ENCODE measurements at regions not wholly inside any gene's neighbourhood (a gene's known extent, or its start where the extent isn't known, plus 50 kb on each side); places are given as distances from the start of the nearest gene placed in this dataset.
"Not testable (repeated sequence)": the region's sequence is repeated elsewhere in the genome, so short reads cannot be mapped to it uniquely, and the experiment has no call there.

DNA sequence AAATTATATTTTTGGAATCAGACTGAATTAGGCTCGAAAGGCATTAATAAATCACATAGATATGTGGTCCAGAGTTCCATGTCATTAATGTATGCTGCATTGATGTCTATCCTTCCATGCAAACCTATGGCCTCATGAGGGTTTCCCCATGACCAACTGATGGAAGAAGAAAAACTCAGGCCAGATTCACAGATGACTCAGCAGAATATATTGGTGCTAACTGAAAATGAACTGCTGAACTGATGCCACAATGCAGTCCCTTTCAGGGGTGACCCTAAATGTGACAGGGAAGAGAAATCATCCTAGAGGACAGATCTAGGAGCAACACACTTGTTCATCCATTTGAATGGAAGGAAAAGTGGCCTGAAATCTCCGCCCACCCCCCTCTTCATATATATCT lies 110.5 kb upstream of the KCND3 start:
- no peak for DNase-seq (ENCODE audit: low read depth in 2 of 2)

DNA sequence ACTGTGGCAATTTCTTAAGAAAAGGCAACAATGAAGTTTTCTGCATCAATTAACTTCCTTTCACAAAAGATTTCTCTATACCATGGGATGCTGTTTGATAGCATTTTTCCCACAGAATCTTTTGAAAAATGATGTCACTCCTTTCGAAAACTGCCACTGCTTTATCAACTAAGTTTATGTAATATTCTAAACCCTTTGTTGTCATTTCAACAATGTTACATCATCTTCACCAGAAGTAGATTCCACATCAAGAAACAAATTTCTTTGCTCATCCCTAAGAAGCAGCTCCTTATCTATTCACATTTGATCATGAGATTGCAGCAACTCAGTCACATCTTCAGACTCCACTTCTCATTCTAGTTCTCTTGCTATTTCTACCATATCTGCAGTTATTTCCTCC lies 116.1 kb upstream of the KCND3 start:
- no peak for DNase-seq (ENCODE audit: low read depth in 2 of 2)

DNA sequence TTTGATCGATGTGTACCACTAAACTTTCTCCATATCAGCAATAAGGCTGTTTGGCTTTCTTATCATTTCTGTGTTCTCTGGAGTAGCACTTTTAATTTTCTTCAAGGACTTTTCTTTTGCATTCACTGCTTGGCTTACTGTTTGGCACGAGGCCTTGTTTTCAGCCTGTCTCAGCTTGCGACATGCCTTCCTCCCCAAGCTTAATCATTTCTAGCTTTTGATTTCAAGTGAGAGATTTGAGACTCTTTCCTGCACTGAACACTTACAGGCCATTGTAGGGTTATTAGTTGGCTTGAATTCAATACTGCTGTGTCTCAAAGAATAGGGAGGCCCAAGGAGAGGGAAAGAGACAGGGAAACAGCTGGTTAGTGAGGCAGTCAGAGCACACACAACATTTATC lies 120.6 kb upstream of the KCND3 start:
- no peak for DNase-seq (ENCODE audit: low read depth in 2 of 2)

DNA sequence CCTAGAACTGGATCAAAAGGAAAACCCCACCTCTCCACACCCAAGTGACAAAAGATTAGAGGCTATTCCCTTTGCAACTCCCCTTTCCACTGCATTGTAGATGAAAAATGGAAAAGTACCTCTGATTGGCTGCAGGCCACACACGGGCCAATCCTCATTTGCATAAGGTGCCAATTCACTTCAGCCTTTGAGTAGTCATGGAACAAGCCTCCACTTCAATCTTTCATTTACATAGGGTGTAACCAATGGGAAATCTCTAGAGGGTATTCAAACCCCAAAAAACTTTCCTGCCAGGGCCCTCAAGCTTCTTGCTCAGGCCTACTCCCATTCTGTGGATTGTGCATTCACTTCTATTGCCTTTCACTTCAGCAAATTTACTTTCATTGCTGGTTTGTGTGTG lies 122.3 kb upstream of the KCND3 start:
- no peak for DNase-seq (ENCODE audit: low read depth in 2 of 2)

DNA sequence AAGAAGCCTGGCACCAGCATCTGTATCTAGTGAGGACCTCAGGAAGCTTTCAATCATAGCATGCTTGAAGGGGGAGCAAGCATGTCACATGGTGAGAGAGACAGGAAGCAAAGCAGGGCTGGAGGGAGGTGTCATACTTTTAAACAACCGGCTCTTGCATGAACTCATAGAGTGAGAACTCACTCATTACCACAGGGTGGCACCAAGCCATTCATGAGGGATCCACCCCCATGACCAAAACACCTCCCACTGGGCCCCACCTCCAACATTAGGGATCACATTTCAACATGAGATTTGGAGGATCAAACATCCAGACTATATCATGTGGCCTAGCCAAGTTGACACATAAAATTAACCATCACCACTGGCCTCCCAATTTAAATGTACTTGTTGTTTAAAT lies 125.1 kb upstream of the KCND3 start:
- DNase-seq (ENCODE audit: low read depth in 2 of 2) = no peak

DNA sequence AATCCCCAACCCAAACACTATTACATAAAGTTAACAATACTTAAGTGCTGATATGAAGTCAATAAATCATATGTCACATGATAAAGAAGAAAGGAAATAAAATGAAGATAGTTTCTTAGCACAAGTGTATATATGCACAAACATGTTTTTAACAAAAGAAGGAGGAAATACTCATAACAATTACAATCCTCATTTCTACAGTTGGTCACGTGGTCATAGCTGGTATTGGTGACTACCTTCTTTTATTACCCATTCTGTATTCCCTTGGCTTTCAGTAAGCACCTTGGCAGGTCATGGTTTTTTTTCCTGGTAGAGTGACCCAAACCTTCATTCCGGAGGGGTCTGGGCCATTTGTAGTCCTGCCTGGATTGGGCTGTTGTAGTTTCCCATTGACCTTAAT lies 137.1 kb upstream of the KCND3 start:
- no peak for DNase-seq (ENCODE audit: low read depth in 2 of 2)

DNA sequence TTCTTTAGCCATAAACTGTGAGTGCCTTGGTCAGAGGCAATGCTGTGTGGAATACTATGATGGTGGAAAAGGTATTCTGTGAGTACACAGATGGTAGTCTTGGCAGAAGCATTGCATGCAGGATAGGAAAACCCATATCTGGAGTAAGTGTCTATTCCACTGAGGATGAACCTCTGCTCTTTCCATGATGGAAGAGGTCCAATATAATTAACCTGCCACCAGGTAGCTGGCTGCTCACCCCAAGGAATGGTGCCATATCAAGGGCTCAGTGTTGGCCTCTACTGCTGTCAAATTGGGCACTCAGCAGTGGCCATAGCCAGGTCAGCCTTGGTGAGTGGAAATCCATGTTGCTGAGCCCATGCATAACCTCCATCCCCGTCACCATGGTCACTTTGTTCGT lies 138.1 kb upstream of the KCND3 start:
- DNase-seq (ENCODE audit: low read depth in 2 of 2) = not testable (repeated sequence)

DNA sequence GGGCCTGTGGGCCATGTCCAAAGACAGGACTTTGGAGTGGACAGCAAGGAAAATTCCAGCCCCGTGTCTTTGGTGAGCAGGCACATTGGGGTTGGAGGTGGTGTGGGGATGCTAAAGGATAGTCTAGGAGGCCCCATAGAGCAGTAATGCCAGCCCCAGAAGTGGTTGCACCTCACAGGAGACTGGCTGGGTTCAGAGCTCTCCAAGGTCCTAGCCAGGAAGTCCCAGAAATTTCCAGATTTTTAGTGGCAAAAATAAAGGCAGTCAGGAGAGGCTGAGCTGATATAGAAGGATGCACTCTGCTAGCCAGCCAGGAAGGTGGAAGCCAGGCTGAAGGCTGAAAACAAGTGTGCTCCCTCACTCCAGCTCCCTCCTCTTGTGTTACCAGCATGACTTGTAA lies 144.0 kb upstream of the KCND3 start:
- DNase-seq (ENCODE audit: low read depth in 2 of 2) = no peak

DNA sequence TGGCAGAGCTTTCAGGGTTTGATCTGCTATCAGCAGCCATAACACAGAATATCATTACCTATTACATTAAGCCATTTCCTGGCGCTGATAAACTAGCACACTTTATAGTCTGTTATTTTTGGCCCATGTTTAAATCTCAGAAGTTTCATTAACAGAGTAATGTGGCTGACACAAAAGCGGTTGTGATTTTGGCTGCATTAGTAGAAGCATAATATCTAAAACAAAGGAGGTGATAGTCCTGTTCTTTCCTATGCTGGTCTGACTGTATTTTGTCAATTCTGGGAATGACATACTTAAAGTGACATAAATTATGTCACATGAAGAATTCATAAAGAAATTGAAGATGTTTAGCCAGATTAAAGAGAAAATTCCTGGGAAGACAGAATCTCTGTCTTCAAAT lies 151.3 kb upstream of the KCND3 start:
- DNase-seq (ENCODE audit: low read depth in 2 of 2) = no peak

DNA sequence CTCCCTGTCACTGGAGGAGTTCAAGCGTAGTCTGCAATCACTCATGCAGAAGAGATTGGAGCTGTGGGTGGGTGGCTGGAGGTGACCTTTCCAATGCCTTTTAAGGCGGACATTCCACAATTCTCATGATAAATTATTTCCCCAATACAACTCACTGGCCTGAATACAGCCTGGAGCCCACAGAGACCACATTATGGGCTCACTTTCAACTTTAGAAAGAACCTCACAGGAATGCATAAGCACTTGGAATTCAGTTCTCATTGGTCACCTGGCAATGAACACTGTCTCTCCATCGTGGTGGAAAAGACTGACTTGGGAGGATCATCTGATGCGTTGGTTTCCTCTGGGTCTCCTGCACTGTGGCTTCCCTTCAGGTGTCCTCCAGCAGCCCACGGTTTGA lies 151.8 kb upstream of the KCND3 start:
- DNase-seq (ENCODE audit: low read depth in 2 of 2) = no peak

DNA sequence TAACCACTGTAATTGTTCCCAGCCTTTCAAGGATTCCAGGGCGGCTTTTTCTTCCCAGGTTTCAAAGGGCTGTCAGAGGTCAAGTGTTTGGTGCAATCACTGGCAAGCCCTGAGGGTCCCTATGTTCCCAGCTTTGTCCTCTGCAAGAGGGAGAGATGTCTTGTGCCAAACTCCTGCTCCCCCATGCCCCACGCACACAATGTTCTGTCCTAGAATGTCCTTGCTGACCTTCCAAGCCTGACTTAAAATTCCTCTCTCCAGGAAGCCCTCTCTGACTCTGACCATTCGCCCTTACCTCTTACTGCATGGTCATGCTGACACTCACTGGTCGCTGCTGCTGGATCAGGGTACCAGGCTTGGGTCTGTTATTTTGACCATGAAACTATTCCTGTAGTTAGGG lies 152.5 kb upstream of the KCND3 start:
- DNase-seq (ENCODE audit: low read depth in 2 of 2) = no peak

DNA sequence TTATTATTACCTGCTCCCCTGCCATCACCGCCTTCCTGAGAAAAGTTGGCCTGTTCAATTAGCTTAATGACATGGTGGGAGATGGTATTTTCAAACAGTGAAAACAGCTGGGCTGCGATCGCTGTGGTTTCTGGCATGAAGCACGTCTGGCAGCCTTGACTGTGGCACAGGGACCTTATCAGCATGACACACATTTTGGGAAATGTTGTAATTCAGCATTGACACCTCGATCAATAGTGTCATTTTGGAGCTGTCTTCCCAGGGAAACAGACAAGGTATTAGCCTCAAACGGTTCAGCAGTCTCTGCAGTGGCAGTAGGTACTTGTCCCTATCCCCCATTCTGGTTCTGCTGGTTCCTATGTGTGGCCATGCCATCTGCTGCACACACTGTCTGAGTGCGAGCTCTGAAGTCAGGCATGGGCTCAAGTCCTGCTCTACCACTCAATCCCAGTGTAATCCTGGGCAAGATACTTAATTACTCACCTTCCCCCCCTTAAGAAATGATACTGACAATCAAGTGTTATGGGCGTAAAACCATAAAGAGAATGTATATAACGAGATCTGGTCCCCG lies 154.5 kb upstream of the KCND3 start:
- DNase-seq (ENCODE audit: low read depth in 2 of 2) = no peak

DNA sequence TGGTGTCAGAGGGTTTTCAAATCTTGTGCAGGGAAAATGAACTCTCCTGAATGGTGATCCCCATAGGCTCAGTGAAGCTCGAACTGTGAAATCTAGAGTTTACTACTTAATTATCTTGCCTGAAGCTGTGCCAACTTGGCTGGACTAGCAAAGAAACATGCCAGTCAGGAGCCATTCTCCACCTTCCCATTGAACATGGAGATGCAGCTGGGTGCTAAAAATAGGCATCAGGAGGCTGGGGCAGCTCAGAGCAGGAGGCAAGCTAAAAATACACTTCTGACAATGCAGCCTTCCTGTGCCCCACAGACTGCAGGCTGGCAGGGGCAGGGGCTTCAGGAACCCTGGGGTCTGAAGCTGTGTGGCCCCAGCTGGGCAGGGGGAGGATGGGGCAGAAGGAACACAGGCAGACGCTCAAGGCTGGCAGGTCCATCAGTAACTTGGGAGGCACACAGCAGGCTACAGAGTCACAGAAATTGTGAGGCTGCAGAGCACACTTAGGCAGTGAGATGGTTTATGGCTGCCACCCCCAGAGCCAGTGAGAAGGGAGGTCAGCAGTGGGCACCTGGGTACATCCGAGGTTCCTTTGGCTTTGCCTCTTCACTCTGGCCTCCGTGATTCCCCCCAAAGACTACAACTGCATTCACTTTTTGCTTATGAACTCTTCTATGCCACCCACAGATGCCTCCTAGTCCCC lies 155.4 kb upstream of the KCND3 start:
- DNase-seq (ENCODE audit: low read depth in 2 of 2) = no peak

DNA sequence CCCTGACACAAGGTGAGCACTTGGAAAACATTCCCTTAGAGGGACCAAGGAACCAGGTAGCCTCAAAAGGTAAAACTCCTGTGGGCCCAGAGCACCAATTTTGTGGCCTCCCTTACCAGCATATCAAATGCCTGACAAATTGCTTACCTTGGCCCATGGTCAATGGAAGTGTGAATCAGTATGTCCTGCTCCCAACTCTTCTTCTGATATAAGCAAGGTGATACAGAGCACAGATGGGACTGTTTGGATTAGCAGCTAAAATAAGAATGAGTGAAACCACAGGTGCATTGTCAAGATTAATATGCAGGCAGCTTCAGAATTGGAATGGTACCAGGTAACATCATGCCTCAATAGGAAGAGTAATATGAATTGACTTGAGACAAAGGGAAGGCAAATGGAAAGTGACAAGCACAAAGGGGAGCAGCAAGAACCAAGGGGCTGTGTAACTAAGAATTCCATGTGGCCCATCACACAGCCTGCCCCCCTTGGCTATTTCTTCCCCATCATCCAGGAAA lies 156.8 kb upstream of the KCND3 start:
- DNase-seq (ENCODE audit: low read depth in 2 of 2) = no peak

DNA sequence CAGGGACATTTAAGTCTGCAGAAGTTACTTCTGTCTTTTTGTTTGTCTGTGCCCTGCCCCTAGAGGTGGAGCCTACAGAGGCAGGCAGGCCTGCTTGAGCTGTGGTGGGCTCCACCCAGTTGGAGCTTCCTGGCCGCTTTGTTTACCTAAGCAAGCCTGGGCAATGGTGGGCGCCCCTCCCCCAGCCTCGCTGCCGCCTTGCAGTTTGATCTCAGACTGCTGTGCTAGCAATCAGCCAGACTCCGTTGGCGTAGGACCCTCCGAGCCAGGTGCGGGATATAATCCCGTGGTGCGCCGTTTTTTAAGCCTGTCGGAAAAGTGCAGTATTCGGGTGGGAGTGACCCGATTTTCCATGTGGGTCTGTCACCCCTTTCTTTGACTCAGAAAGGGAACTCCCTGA lies 170.7 kb upstream of the KCND3 start:
- not testable (repeated sequence) for DNase-seq (ENCODE audit: low read depth in 2 of 2)

DNA sequence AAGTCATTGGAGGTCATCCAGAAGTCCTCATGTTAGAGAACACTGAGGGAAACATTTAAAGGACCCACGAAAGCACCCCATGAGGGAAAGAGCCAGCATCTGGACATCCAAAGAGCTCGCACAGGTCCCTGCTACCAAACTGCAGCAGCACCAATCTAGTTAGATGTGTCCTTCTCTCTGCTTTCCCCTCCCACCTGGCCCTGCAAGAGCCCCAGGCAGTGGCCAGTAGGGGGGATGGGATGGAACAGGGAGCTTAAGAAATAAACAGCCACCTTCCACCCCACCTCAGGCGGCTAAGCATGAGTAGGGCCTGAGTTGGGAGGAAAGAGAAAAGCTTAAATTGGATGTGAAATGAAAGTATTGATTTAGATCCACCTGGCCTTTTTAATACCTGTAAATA lies 175.9 kb upstream of the KCND3 start:
- no peak for DNase-seq (ENCODE audit: low read depth in 2 of 2)

DNA sequence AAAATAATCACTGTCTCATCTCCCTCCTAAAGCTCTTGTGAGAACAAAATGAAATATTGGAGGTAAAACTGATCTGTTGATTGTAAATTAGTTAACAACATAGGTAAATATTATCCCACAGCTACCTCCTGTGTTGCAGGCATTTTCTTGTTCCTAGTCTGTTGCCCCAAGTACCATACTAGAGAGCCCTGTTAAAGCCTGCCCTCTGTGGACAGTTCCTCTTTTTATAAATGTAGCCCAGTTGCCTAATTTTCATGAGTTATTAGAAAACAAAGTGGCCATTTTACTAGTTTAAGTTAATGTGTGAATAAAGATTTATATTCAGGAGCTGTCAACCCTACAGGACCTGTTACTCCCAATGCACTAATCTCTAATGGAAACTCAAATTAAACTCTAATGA lies 180.0 kb upstream of the KCND3 start:
- DNase-seq (ENCODE audit: low read depth in 2 of 2) = no peak

DNA sequence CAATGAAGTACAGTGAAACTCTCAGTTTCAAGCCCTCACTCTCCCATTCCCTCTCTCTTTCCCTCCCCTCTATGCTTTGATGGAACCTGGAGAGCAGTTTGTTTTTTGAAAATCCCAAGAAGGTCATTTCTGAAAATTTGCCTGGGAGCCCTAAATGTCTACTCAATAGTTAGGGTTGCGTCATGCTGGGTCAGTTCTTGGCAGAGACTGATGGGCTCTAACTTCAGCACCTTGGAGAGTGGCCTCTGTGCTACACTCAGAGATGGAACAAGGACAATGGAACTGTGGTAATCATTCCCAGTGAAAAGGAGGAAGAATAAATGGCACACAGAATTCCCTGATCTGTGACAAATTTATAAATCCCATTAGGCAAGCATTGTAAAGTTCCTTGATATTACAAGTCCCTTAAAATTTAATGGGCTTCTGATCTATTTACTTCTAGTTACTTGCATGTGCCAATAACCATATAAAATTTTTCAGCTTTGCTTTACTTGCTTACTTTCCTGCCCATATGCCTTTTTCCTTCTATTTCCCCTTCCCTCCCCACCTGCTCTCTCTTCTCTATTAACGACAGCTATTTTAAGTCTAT lies 182.9 kb upstream of the KCND3 start:
- peak; percentile 58 to 71 for DNase-seq (ENCODE audit: low read depth in 2 of 2)

DNA sequence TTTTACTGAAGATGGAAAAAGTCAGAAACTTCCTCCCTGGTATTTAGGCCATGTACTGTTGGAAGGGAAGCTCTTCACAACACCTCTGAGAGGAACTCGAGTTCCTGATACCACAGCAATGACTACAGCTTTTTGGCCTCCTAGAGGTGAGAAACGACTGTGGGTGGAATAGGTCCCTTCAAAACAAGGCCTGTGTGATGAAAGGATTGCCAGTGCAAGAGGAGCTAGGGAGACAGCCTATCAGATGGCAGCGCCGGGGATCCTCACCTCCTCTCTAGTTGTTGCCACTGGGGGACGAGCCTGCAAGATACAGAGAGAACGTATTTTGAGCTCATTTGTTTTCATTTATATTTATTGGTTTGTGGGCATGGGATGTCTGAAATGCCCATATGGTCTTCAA lies 187.8 kb upstream of the KCND3 start:
- DNase-seq (ENCODE audit: low read depth in 2 of 2) = no peak

DNA sequence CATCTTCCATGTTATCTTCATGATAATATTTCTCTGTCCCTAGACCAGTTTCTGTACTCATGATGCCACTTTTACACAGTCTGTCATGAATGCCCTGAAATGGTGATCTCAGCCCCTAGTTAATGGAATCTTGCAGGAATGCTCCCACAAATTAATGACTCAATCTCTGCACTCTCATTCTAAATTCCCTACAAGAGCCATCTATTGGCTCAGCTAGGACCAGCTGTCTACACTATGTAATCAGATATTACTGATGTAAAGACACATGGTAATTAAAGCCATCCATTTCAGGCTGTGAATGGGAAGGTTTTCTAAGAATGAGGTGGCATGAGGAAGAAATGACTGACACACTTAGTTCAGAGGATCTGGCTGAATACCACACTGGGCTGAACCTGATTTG lies 199.1 kb upstream of the KCND3 start:
- no peak for DNase-seq (ENCODE audit: low read depth in 2 of 2)

DNA sequence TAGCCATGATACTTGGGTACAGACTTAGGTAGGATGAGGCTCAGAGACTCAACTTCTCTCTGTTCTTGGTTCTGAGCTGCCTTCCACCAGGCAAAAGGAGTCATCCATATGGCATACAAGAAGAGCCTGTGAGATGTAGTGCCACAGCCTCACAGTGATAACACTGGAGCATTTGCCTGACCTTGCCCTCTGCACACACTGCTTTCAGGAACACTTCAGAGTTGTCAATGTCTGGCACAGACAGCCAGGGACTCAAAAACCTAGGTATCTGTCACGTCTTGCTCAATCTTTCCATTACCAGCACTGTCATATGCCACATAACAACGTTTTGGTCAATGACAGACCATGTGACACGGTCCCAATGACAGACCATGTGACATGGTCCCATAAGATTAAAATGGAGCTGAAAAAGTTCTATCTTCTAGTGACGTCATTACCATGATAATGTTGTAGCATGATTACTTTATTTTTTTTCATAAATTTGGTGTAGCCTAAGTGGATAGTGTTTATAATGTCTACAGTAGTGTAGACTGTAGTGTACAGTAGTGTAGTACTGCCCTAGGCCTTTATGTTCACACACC lies 199.9 kb upstream of the CTTNBP2NL start:
- DNase-seq (ENCODE audit: low read depth in 2 of 2) = no peak

DNA sequence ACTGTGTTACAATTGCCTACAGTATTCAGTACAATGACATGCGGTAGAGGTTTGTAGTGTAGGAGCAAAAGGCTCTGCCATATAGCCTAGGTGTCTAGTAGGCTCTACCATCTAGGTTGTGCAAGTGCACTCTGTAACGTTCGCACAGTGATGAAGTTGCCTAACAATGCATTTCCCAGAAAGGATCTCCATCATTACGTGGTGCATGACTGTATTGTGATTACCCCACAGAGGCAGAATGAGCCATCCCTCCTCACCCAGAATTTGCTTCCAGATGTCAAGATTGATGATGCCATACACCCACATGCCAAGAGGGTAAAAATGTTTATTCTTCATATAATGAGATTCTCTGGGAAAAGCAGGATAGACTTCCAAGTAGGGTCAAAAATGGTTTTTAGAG lies 199.3 kb upstream of the CTTNBP2NL start:
- DNase-seq (ENCODE audit: low read depth in 2 of 2) = no peak

DNA sequence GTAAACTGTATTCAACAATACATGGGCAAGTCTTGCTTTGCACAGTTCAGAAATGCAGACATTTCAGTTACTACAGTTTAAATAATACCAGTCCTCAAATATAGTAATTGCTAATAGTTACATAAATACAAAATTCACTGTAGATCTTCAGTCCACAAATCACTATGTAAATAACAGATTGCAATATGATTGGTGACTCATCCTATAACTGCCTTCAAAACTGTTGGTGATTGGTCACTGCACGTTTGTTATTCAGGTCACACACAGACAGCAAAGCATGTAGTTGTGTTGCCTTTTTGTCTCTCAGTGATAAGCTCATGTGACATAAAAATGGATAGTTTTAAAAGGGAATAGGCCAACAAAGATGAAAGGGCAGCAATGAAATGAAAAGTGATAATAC lies 186.5 kb upstream of the CTTNBP2NL start:
- no peak for DNase-seq (ENCODE audit: low read depth in 2 of 2)

Measured in lung microvascular endothelial cell (primary cell).